LoVo (cell line): ENCODE measurements at regions not wholly inside any gene's neighbourhood (a gene's known extent, or its start where the extent isn't known, plus 50 kb on each side); places are given as distances from the start of the nearest gene placed in this dataset.
"Not testable (repeated sequence)": the region's sequence is repeated elsewhere in the genome, so short reads cannot be mapped to it uniquely, and the experiment has no call there.

Source experiments
- DNase-seq: peaks from one replicate; pipeline ENCODE4 v3.0.0-alpha.2; 2016; ENCODE audit warnings: low spot score

- DNase-seq = no peak
These were observed 380.6 kb upstream of the PHF14 start for GRCh38 chr7:10593080-10593479.

- DNase-seq = no peak
These were observed 376.8 kb upstream of the PHF14 start for GRCh38 chr7:10596827-10597226.

- no peak for DNase-seq
These were observed 369.5 kb upstream of the PHF14 start for GRCh38 chr7:10604128-10604527.

- no peak for DNase-seq
These were observed 360.7 kb upstream of the PHF14 start for GRCh38 chr7:10612950-10613349.

- DNase-seq = no peak
These were observed 354.7 kb upstream of the PHF14 start for GRCh38 chr7:10618953-10619352.

GRCh38 chr7:10632712-10633111 lies 341.0 kb upstream of the PHF14 start:
- no peak for DNase-seq

- DNase-seq = no peak
These were observed 339.4 kb upstream of the PHF14 start for GRCh38 chr7:10634239-10634638.

GRCh38 chr7:10637991-10638390 lies 335.7 kb upstream of the PHF14 start:
- DNase-seq = no peak

GRCh38 chr7:10643545-10643944 lies 330.1 kb upstream of the PHF14 start:
- DNase-seq = no peak

GRCh38 chr7:10644849-10645248 lies 328.8 kb upstream of the PHF14 start:
- no peak for DNase-seq

- no peak for DNase-seq
These were observed 327.5 kb upstream of the PHF14 start for GRCh38 chr7:10646194-10646593.

GRCh38 chr7:10648289-10648688 lies 325.4 kb upstream of the PHF14 start:
- DNase-seq = no peak

GRCh38 chr7:10649120-10649519 lies 324.6 kb upstream of the PHF14 start:
- not testable (repeated sequence) for DNase-seq

- no peak for DNase-seq
These were observed 318.6 kb upstream of the PHF14 start for GRCh38 chr7:10655031-10655430.

- no peak for DNase-seq
These were observed 316.5 kb upstream of the PHF14 start for GRCh38 chr7:10657201-10657600.

GRCh38 chr7:10657837-10658236 lies 315.8 kb upstream of the PHF14 start:
- no peak for DNase-seq

GRCh38 chr7:10662491-10662890 lies 311.2 kb upstream of the PHF14 start:
- DNase-seq = no peak

- no peak for DNase-seq
These were observed 310.4 kb upstream of the PHF14 start for GRCh38 chr7:10662982-10663884.

GRCh38 chr7:10672186-10672585 lies 301.5 kb upstream of the PHF14 start:
- no peak for DNase-seq

GRCh38 chr7:10677211-10677610 lies 296.5 kb upstream of the PHF14 start:
- DNase-seq = no peak

- DNase-seq = no peak
These were observed 295.9 kb upstream of the PHF14 start for GRCh38 chr7:10677668-10678232.

GRCh38 chr7:10684606-10685005 lies 289.1 kb upstream of the PHF14 start:
- DNase-seq = no peak

- no peak for DNase-seq
These were observed 288.6 kb upstream of the PHF14 start for GRCh38 chr7:10685040-10685439.

- no peak for DNase-seq
These were observed 285.1 kb upstream of the PHF14 start for GRCh38 chr7:10688544-10688943.
